GM12873 (cell line): ENCODE measurements at regions not wholly inside any gene's neighbourhood (a gene's known extent, or its start where the extent isn't known, plus 50 kb on each side); places are given as distances from the start of the nearest gene placed in this dataset.

Experiments used
- TF ChIP-seq, protein P1 (sequence below): IDR thresholded peaks from 2 replicates; pipeline ENCODE4 v1.5.1; 2012; ENCODE audit warnings: low read depth, mild to moderate bottlenecking, moderate library complexity, low read length, control low read depth; ENCODE audit not compliant: insufficient read depth; ENCODE audit errors: missing control alignments

- TF ChIP-seq, protein P1, sequence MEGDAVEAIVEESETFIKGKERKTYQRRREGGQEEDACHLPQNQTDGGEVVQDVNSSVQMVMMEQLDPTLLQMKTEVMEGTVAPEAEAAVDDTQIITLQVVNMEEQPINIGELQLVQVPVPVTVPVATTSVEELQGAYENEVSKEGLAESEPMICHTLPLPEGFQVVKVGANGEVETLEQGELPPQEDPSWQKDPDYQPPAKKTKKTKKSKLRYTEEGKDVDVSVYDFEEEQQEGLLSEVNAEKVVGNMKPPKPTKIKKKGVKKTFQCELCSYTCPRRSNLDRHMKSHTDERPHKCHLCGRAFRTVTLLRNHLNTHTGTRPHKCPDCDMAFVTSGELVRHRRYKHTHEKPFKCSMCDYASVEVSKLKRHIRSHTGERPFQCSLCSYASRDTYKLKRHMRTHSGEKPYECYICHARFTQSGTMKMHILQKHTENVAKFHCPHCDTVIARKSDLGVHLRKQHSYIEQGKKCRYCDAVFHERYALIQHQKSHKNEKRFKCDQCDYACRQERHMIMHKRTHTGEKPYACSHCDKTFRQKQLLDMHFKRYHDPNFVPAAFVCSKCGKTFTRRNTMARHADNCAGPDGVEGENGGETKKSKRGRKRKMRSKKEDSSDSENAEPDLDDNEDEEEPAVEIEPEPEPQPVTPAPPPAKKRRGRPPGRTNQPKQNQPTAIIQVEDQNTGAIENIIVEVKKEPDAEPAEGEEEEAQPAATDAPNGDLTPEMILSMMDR, result no peak
These were observed 395.8 kb downstream of the NPIPA8 start for GRCh38 chr16:17940584-17941364.

GRCh38 chr16:17939723-17940122 lies 396.8 kb downstream of the NPIPA8 start:
- TF ChIP-seq, protein P1, result no peak

- TF ChIP-seq, protein P1, result no peak
These were observed 397.4 kb downstream of the NPIPA8 start for GRCh38 chr16:17939122-17939536.

- TF ChIP-seq, protein P1, result no peak
These were observed 398.0 kb downstream of the NPIPA8 start for GRCh38 chr16:17938546-17938945.

GRCh38 chr16:17936766-17937402 lies 399.7 kb downstream of the NPIPA8 start:
- TF ChIP-seq, protein P1, result no peak

GRCh38 chr16:17930280-17930679 lies 406.3 kb downstream of the NPIPA8 start:
- TF ChIP-seq, protein P1, result no peak

DNA sequence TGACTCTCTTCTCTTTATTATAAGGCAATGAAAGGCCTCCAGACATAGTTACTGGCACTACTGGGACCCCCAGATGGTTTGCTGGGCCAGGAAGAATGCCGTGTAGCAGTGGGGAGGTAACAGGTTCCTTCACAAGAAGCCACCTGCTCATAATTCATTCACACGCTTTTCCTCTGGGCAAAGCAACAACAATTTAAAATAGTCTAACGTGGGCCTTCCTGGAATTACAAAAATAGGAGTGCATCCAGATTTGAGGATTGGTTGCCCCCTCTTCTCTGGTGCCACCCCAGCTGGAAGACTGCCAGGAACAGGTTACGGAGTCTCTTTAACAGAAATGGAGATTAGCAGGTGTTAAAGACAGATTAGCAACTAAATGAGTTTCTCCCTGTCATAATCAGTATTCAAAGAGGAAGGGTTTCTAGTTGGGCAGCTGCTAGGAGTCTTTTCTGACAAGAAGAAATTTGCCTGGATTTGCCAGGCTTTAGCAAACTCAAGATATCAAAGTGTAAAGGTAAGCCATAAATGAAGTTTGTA lies 409.6 kb downstream of the NPIPA8 start:
- TF ChIP-seq, protein P1, result no peak
